ENCODE measurements at regions not wholly inside any gene's neighbourhood (a gene's known extent, or its start where the extent isn't known, plus 50 kb on each side); places are given as distances from the start of the nearest gene placed in this dataset.

GRCh38 chr7:79823246-79823951 lies 311.2 kb upstream of the GNAI1 start:
- no peaks in the 10 kb centered on the region for H3K27me3 ChIP-seq (ENCODE audit: insufficient read depth, low read depth)
- H3F3A ChIP-seq (ENCODE audit: insufficient read depth, low read depth), result no peaks in the 10 kb centered on the region
- intact Hi-C loops (cut with micrococcal nuclease; ENCODE audit: unreplicated experiment), result no loop called here
- H3K4me2 ChIP-seq, result no peak overlapping the region
- no peaks in the 10 kb centered on the region for H3K4me1 ChIP-seq (replicated peaks; ENCODE audit: insufficient read depth)
- no peak for DNase-seq
- H3K36me3 ChIP-seq (ENCODE audit: low read depth), result no peaks in the 10 kb centered on the region
- H3K9me2 ChIP-seq (ENCODE audit: insufficient read depth), result peaks cover 11% of the 10 kb centered on the region; the same call in 1 of the 2 replicates
- no peak overlapping the region for H3K27ac ChIP-seq
- 0 out of 2 replicates have a peak overlapping the region, but pooled peaks have one; percentile 34 for H2AFZ ChIP-seq
- no TSS peak for BruUV-seq (replicated peaks)
- ChIA-PET CTCF (no interaction called here), POLR2A (ENCODE audit: unreplicated experiment) (no interaction called here)
- no peaks in the 10 kb centered on the region for H3K9me3 ChIP-seq (ENCODE audit: insufficient read depth, low read depth)
- no peaks in the 10 kb centered on the region for H4K20me1 ChIP-seq (ENCODE audit: insufficient read depth)
- TF ChIP-seq CTCF (conservative IDR thresholded peaks at IDR 0.05), result no peak
- TF ChIP-seq EZH2 (IDR thresholded peaks at IDR 0.05; ENCODE audit: low read depth), result no peak
- no peak overlapping the region for H3K4me3 ChIP-seq
- no peaks in the 10 kb centered on the region for H3K79me2 ChIP-seq (ENCODE audit: low read depth)

- Histone ChIP-seq H3K9me3 (ENCODE audit: insufficient read depth, low read depth) (no peaks in the 10 kb centered on the region), H4K20me1 (ENCODE audit: insufficient read depth) (no peaks in the 10 kb centered on the region), H3K79me2 (ENCODE audit: low read depth) (no peaks in the 10 kb centered on the region), H3K27me3 (ENCODE audit: insufficient read depth, low read depth) (no peaks in the 10 kb centered on the region), H3K9me2 (ENCODE audit: insufficient read depth) (peaks cover 11% of the 10 kb centered on the region; the same call in 1 of the 2 replicates), H3K4me1 (replicated peaks; ENCODE audit: insufficient read depth) (no peaks in the 10 kb centered on the region), H3K36me3 (ENCODE audit: low read depth) (no peaks in the 10 kb centered on the region), H3K4me3 (no peak overlapping the region), H2AFZ (0 out of 2 replicates have a peak overlapping the region, but pooled peaks have one; percentile 34), H3K27ac (no peak overlapping the region), H3F3A (ENCODE audit: insufficient read depth, low read depth) (no peaks in the 10 kb centered on the region), H3K4me2 (no peak overlapping the region)
- no peak for DNase-seq
- intact Hi-C loops (cut with micrococcal nuclease; ENCODE audit: unreplicated experiment), result no loop called here
- TF ChIP-seq EZH2 (IDR thresholded peaks at IDR 0.05; ENCODE audit: low read depth), result no peak
- no peak for TF ChIP-seq CTCF (conservative IDR thresholded peaks at IDR 0.05)
- ChIA-PET CTCF (no interaction called here), POLR2A (ENCODE audit: unreplicated experiment) (no interaction called here)
- BruUV-seq (replicated peaks), result no TSS peak
Observed at GRCh38 chr7:79822620-79823240, 311.9 kb upstream of the GNAI1 start.

GRCh38 chr7:79820387-79820786 lies 314.2 kb upstream of the GNAI1 start:
- Histone ChIP-seq H2AFZ (no peak overlapping the region), H3K36me3 (ENCODE audit: low read depth) (no peaks in the 10 kb centered on the region), H3K27me3 (ENCODE audit: insufficient read depth, low read depth) (no peaks in the 10 kb centered on the region), H3K9me2 (ENCODE audit: insufficient read depth) (peaks cover 11% of the 10 kb centered on the region; the same call in 1 of the 2 replicates), H3K27ac (no peak overlapping the region), H4K20me1 (ENCODE audit: insufficient read depth) (no peaks in the 10 kb centered on the region), H3F3A (ENCODE audit: insufficient read depth, low read depth) (no peaks in the 10 kb centered on the region), H3K9me3 (ENCODE audit: insufficient read depth, low read depth) (no peaks in the 10 kb centered on the region), H3K4me3 (no peak overlapping the region), H3K4me2 (no peak overlapping the region), H3K79me2 (ENCODE audit: low read depth) (no peaks in the 10 kb centered on the region), H3K4me1 (replicated peaks; ENCODE audit: insufficient read depth) (no peaks in the 10 kb centered on the region)
- TF ChIP-seq EZH2 (IDR thresholded peaks at IDR 0.05; ENCODE audit: low read depth) (no peak), CTCF (conservative IDR thresholded peaks at IDR 0.05) (no peak)
- DNase-seq, result no peak
- POLR2A ChIA-PET (ENCODE audit: unreplicated experiment), result no interaction called here
- intact Hi-C loops (cut with micrococcal nuclease; ENCODE audit: unreplicated experiment), result no loop called here
- CTCF ChIA-PET, result no interaction called here
- no TSS peak for BruUV-seq (replicated peaks)
